ENCODE measurements at regions not wholly inside any gene's neighbourhood (a gene's known extent, or its start where the extent isn't known, plus 50 kb on each side); places are given as distances from the start of the nearest gene placed in this dataset.

DNA sequence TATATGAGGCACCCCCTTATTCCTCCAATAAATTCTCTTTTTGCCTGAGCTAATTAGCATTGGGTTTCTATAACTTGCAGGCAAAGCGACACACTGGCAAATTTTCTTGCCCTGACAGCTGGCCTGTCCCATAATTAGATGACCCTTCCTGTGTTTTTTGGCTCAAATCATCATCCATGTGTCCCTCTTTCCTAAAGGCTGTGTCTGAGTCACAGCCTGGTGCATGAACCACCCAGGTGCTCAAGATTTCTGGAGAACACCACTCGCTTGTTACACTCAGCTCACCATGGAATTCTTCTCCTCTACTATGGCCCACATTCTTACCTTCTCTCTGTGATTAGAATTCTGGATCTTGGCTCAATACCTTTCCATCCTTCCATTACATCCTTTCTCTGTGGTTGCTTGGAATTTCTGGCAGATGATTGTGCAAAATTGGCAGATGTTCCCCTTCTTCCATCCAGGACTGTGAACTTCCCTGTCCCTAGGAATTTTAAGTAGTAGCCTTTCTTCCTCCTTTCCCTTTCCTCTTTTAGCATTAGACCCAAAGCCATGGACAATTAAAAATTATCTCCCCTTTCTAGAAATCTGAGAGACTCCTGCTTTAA lies 116.0 kb upstream of the ANKRD1 start:
- DNase-seq (ENCODE audit: low spot score): peak; percentile 4

DNA sequence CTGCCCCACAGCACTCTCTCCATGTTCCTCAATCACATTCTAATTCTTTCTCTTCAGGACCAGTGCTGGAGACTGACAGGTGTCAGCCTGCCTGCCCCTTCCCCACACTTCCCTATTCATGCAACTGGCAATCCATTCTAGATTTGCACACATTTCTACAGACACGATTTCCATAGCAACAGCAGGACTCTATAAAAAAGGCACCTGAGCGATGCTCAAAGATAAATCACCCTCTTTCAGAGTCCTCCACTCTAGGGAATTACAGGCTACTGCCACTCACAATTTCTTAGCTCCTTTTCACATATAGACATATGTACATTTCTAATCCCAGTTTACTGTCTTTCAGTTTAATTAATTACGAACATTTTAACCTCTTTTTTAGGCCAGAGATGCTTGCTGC lies 118.1 kb upstream of the ANKRD1 start:
- no peak for DNase-seq (ENCODE audit: low spot score)

GRCh38 chr10:91040343-91040742 lies 119.5 kb upstream of the ANKRD1 start:
- no peak for DNase-seq (ENCODE audit: low spot score)

GRCh38 chr10:91042069-91042468 lies 121.2 kb upstream of the ANKRD1 start:
- no peak for DNase-seq (ENCODE audit: low spot score)

GRCh38 chr10:91043173-91043910 lies 122.5 kb upstream of the ANKRD1 start:
- DNase-seq (ENCODE audit: low spot score): peak; percentile 47

GRCh38 chr10:91046869-91047268 lies 126.0 kb upstream of the ANKRD1 start:
- DNase-seq (ENCODE audit: low spot score): no peak

DNA sequence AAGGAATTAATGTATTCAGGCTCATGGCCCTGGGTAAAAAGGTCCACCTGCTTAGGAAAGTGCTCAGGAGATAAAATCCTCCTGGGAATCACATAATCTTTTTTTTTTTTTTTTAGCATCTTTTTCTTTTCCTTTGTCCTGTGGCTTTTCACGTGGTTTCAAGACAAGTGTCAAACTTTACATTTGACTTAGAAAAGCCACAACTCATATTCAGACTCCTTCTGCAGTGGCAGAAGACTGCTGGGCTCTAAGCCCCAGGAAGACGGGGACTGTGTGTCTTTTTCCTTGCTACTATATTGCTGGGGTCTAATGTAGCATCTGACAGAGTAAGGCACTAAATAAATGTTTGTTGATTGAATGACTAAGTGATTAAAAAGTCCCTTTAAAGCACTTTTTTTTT lies 127.5 kb upstream of the ANKRD1 start:
- DNase-seq (ENCODE audit: low spot score): no peak

DNA sequence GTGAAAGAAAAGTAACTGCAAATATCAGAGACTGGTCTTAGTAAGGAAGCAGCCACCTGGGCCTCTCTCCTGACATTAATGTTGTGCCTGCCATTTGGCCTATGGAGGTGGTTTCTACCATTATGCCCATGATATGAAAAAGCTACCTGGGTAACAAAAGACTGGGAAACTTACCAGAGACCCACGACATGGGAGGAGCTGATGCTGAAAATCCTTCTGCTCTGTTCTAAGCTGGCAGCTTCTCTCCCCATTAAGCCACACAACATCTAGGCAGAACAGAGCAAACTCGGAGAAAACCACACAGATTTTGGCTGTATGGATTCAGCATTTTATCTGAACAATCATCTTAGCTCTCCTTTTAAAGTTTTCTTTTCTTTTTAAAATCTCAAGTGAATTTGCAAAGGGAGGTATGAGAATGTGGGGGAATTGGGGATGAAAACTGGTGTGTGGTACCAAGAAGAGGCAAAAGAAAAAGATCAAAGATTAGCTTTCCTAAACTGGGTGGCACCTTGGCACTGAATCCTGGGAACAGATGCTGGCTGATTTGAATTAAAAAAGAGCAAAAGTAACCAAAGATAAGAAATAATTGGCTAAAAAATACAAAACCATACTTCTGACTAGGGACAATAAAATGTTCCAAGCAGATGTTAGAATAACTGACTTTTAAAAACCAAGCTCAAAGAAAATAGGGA lies 128.6 kb upstream of the ANKRD1 start:
- no peak for DNase-seq (ENCODE audit: low spot score)

- DNase-seq (ENCODE audit: low spot score): no peak
Measured at GRCh38 chr10:91049988-91050360, 129.1 kb upstream of the ANKRD1 start.

DNA sequence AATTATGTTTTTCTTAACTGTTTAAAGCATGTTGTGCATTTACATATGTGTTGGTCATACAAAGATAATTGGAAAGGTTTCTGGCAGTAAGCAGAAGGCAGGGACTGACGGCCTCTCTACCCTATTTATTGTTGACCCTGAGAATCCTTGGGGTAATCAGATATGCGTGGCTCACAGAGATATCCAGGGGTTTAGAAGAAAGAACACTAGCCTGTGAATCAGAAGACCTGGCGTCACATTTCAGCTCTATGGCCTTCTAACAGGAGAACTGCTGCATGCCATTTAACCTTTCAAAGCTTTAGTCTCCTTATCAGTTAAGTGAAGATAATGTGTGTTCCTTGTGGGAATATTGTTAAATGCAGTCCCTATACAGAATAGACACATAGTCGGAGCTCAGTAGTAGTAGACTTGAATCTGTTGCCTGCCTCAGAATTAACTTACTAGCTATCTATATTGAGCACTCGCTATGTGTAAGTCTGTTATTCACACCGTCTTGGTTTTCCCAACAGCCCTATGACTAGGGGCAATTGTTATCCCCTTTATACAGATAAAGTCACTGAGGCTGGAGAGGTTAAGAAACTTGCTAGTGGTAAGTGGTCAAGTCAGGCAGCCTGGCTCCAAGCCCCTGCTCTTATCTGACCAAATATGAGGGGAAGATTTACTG lies 129.6 kb upstream of the ANKRD1 start:
- DNase-seq (ENCODE audit: low spot score): no peak

- no peak for DNase-seq (ENCODE audit: low spot score)
Measured at GRCh38 chr10:91051829-91052228, 130.9 kb upstream of the ANKRD1 start.

DNA sequence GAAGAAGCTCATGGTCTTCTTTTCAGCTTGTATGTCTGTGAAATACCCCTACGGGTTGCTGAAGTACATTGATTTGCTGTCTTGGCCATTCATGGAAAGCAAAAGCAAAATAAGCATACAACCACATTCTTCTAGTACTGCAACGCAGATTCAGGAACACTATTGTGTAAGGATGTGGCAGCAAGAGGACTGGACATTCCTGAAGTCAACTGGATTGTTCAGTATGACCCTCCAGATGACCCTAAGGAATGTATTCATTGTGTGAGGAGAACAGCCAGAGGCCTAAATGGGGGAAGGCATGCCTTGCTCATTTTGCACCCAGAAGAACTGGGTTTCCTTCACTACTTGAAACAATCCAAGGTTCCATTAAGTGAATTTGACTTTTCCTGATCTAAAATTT lies 133.4 kb upstream of the ANKRD1 start:
- no peak for DNase-seq (ENCODE audit: low spot score)

- no peak for DNase-seq (ENCODE audit: low spot score)
Measured at GRCh38 chr10:91061187-91061586, 140.3 kb upstream of the ANKRD1 start.

- no peak for DNase-seq (ENCODE audit: low spot score)
Measured at GRCh38 chr10:91061608-91062007, 140.7 kb upstream of the ANKRD1 start.

DNA sequence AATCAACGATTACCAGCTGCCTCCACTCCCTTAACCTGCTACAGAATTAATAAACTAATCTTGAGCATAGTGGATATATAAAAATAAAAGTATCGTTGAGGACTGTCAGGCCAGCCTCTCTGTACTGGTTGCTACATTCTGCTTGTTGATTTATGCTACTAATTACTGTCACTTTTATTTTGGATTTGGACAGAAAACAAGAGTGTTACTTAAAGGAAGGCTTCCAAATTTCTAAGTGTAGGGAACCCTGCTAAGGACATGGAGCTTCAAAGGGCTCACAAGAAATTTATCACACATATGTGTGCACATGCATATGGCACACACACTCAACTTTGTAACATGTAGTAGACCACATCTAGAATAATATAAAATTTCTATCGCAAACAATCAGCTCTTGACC lies 141.2 kb upstream of the ANKRD1 start:
- no peak for DNase-seq (ENCODE audit: low spot score)

- DNase-seq (ENCODE audit: low spot score): no peak
Measured at GRCh38 chr10:91071786-91072185, 148.7 kb upstream of the PCGF5 start.

- no peak for DNase-seq (ENCODE audit: low spot score)
Measured at GRCh38 chr10:91073286-91073979, 147.0 kb upstream of the PCGF5 start.

DNA sequence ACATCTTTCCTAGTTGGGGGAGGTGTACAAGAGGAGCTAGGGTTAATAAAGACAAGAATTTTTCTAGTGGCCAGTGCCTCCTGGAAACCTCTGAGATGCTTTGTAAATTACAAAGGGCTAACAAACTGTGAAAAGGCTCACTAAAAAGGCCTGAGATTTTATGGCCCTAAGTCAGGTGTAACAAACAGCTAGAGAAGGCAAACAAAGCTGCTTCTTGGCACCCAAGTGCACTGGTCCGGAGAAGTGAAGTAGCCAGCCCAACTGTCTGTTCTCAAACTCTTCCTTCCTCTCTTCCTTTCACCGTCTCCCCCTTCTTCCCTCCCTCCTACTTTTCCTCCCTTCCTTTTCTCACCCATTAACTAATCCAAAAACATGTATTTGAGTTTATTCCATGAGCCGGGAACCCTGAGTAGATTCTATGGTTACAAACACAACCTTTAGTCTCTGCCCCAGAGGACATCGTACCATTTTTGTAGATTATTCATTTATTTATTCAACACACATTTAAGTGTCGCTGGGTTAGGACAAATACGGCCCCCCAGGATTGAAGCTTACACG lies 143.4 kb upstream of the PCGF5 start:
- DNase-seq (ENCODE audit: low spot score): no peak

GRCh38 chr10:91077549-91078071 lies 142.9 kb upstream of the PCGF5 start:
- peak; percentile 54 for DNase-seq (ENCODE audit: low spot score)

DNA sequence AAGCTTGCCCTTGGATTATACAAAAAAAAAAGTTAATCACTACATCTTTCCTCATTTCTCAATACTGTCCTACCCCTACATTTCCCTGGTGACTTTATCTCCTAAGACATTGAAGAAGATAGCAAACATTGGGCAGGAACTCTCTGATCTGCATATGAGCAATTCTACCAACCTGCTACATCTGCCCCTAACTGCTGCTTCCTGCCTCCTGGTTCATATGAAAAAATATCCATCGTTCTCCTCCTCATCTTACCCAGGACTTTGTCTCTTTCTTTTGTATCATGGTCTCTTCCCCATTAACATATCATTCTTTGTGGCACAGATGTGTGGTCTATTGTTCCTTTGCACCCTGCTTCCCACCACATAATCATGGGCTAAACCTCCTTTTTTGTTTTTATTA lies 139.7 kb upstream of the PCGF5 start:
- DNase-seq (ENCODE audit: low spot score): no peak

DNA sequence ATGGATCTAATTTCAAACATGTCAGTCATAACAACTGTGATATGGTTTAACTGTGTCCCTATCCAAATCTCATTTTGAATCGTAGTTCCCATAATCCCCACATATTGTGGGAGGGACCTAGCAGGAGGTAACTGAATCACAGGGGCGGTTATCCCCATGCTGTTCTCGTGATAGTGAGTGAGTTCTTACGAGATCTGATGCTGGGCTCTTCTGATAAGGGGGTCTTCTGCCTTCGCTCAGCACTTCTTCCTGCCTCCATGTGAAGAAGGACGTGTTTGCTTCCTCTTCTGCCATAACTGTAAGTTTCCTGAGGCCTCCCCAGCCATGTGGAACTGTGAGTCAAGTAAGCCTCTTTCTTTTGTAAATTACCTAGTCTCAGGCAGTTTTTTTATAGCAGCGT lies 138.0 kb upstream of the PCGF5 start:
- no peak for DNase-seq (ENCODE audit: low spot score)

Measured in A172 (cell line).